HG02973 (cell line): ENCODE measurements at regions not wholly inside any gene's neighbourhood (a gene's known extent, or its start where the extent isn't known, plus 50 kb on each side); places are given as distances from the start of the nearest gene placed in this dataset.

Experiments used
- ATAC-seq: cut with Tn5 transposase; IDR thresholded peaks from one replicate; pipeline ENCODE4 v1.9.1; 2021; ENCODE audit warnings: moderate library complexity; ENCODE audit not compliant: unreplicated experiment

GRCh38 chr1:168917309-168917708, 188.3 kb upstream of the DPT start:
- no peak for ATAC-seq

DNA sequence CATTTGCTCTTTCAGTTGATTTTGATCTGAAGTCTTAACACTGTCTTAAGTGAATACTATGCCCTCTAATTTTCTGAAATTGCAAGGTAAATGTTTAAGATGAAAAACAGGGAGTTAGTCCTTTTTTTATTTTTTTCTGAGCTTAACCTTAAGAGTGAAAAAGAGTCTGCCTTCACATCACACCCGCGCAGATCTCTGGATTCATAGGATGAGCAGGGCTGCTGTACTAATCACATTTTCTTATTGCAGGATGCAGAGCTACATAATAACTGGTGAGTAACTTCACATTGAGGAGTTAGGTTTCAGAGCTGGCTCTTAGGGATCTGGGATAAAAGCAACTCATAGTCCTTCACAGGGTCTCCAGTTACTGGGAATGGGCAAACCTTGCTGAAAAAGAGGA, 188.7 kb upstream of the ATP1B1 start:
- ATAC-seq, result no peak

DNA sequence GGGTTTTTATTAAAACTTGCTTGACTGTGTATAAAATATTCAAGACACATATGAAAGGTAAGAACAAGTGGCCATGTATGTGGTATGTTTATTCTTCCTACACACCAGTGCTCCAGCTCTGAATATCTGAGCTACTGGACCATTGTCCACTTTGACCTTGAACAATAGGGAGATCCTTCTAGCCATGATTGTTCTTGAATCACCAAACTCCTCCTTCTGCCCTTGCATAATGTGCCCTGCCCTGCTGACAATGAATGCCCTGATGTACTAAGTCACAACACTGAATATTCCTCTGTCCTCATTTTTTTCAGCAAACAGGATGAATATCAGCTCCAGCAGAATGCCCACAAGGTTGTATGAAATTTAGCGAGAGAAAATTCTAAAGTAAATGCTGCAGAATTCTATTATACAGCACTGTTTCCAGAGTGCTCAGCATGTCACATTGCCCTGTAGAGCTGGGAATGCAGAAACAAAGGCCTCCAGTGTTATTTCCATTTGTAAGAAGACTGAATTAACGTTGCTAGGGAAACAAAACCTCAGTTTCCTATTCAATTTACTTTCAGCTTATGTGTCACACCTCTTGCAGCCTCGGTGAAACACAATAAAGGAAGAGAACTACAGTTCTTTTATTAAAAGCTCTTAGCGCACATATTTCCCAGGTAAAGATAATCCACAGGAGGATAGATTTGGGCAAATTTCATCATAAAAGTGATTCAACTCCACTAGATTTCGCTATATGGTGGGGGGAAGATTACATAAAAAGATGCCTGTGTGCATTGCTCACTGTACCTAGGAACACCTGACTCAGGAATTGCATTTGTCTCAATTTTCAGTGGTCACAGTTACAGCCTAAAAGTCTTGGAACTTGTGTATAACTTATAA, 187.4 kb upstream of the ATP1B1 start:
- ATAC-seq, result no peak

DNA sequence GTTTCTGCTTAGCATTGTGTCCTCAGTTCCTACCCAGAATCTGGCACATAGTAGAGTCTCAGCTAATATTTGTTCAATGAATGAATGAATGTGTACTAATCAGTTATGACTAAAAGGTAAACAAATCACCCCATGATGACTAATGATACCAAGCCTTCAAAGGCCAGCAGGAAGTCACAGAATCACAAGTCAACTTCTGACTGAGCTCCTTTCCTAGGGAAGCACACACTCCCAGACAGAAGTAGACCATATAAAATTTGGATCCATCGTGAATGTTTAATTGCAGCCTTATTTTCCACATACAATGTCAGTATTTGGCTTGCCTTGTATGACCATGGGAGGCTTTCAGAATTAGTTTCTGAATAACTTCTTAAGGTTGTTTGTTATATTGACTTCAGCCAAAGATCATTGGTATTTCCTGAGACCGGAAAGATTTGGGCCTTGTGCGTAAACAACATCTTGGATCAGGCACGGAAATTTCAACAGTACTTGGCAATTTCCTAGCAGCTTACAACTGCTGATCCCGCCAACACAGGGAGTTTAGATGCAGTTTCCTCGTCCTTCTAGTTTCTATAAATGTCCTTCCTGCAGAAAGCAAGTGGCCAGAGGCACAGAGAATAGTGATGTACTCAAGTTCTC, 185.9 kb upstream of the ATP1B1 start:
- ATAC-seq, result no peak

- ATAC-seq, result peak; percentile 74
These were observed 184.9 kb upstream of the ATP1B1 start for GRCh38 chr1:168921629-168922028.

GRCh38 chr1:168923521-168924136, 182.9 kb upstream of the ATP1B1 start:
- ATAC-seq, result no peak

DNA sequence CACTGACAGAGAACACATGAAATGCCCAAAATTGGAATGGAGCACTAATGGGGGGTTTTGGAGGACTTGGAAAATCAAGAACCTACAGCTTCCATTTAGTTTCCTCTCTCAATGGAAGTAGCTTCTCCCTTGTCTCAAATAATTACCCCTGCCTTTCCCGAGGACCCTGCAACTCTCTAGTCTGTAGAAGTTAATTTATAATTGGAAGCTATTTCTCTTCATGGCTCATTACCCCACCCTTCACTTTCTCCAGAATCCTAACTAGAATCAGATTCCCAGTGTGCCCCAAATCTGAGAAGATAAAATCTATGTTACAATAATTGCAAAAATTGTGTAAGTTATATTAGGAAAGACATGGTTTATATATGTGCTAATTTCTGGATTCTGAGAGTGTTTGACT, 181.5 kb upstream of the ATP1B1 start:
- no peak for ATAC-seq

DNA sequence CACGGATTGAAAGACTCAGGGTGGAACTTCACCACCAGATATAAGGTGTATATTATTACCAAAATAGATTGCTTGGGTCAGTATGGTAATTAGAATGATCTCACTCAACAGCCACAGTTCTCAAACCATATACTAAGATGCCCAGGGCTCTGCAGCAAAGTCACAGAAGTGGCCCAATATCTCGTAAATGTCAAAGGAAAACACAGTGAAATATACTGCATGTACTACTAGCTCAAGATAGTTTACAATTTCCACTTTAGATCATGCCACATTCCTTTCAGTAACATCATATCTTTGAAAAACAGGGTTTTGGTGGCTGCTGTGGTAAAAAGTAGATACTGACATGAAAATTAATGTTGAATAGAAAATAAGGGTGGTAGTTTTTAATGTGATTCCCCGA, 180.3 kb upstream of the ATP1B1 start:
- ATAC-seq, result no peak

DNA sequence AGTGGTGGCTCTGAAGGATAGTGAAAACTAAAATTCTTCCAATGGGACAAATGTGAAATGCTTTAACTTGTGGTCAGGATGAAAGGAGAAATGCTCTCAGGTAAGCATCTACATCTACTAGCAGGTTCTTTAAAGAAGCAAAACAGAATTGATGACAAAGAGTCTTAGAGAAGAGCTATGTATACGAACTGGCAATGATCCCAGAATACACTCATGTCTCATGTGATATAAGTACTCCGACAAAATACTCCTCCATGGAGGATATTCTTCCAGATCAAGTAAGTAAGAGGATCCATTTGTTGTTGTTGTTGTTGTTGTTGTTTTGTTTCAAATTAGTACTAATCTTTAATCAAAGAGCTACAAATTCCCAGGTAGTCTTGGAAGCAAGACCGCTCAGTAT, 174.0 kb upstream of the ATP1B1 start:
- ATAC-seq, result no peak

GRCh38 chr1:168933141-168933805, 173.2 kb upstream of the ATP1B1 start:
- no peak for ATAC-seq

DNA sequence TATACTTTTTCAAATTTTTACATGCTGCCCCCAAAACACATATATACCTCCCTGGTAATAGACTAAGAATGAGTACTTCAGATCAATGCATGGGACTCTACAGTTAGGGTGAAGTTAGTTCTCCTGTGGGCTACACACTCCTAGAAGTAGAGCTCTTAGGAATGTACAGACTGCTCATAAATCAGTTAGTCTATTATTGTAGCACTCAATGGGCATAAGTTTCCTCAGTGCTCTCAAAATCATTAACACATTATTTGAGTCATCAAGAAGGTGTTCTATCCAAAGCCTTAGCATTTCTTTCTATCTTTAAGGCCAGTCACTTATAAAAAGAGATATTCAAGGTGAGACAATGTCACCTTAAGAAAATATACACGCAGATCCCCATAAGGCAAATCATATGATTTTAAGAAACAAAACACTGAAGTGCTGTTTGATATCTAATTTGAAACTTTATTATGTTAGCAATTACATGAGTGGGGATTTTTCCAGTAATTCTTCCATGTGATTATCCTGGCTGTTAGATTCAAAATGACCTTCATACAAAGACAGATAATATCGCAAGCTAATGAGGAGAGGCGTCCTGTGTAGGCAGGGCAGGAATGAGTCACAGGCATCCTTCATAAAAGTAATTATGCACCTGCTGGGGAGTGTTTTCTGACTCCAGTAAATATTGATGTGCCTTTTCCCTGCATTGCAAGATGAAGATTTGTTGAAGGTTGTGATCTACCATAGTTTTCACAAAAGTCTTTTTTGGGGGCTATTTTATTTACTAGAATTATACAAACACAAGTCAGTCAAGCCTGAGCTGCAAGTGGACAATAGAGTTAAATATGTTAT, 167.2 kb upstream of the ATP1B1 start:
- no peak for ATAC-seq

DNA sequence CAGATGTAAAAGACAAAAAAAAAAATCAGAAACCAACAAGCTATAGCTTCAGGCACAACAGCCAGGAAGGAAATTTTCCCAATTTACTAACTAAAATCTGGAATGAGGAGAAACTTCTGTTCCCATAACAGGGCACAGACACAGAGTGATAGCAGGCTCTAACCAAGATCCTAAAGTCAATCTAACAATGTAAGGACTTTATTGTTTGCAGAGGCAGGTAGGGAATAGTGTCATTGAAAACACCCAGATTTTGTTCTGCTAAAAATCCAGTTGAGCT, 166.6 kb upstream of the ATP1B1 start:
- ATAC-seq, result no peak

DNA sequence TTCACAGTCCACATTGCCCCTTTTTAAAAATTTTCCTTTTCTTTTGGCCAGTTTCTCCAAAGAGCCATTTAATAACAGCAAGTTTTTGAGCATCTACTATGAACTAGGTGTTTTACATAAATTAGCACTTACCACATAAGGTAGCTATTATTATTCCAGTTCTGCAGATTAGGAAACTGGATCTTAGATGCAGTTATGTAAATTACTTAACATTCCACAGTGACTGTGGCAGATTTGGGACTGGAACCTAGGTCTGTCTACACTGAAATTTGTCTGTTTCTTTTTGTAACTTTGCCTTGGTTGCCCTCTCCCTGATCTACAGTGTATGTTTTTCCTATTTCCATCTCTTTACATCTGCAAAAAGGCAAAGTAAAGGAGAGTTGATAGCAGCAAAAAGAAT, 164.8 kb upstream of the ATP1B1 start:
- no peak for ATAC-seq

GRCh38 chr1:168942165-168942564, 164.3 kb upstream of the ATP1B1 start:
- no peak for ATAC-seq

GRCh38 chr1:168945870-168946269, 160.6 kb upstream of the ATP1B1 start:
- ATAC-seq, result no peak

DNA sequence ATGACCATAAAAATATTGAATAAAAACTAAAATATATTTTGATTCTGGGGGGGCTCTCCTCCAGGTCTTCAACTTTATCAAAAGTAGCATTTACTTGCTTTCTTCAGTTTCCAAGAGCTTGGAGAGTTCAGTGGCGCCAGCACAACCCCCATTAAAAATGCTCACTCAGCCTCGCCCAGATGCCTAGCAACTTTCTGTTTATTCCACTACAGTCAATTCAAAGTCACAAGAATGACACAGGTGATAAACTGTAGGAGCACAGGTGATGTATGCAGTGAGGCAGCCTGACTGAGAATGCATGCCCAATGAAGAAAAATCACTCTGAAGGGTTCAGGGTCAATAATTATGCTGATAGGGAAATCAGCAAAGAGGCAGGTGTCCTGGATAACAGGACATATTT, 159.4 kb upstream of the ATP1B1 start:
- ATAC-seq, result no peak

- no peak for ATAC-seq
These were observed 156.8 kb upstream of the ATP1B1 start for GRCh38 chr1:168949672-168950071.

GRCh38 chr1:168957818-168958217, 148.7 kb upstream of the ATP1B1 start:
- ATAC-seq, result no peak

DNA sequence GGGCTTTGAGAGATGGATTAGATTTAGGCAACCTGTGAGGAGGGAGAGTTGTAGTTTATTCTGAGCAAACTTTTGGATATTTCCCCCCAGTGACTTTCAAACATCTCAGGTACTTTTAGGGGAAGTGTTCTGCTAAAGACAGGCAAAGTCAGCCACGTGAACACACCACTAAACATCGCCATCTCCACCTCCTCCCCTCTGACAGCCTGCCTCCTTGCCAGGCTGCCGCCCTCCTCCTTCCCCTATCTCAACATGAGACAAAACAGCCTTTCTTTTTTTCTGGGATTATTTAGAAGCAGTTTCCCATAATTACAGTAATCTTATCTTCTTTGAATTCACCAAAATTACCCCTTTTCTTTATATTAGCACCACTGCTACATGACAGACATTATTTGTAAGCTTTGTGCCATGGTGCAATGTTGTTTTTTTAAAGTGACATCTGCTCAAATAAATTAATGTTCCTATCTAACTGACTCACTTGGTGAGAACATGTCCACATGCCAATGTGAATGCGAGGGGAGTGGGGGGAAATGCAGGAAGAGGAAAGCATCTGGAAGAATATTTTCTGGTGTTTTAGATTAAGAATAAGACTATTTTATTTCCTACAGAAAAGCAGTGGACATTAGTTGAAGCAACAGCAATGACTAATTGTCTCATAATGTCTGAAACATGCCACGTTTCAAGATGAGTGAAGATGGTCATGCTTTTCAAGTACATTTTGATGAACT, 147.8 kb upstream of the ATP1B1 start:
- no peak for ATAC-seq

- ATAC-seq, result no peak
These were observed 147.1 kb upstream of the ATP1B1 start for GRCh38 chr1:168959382-168959781.
